ENCODE measurements at regions not wholly inside any gene's neighbourhood (a gene's known extent, or its start where the extent isn't known, plus 50 kb on each side); places are given as distances from the start of the nearest gene placed in this dataset.

DNA sequence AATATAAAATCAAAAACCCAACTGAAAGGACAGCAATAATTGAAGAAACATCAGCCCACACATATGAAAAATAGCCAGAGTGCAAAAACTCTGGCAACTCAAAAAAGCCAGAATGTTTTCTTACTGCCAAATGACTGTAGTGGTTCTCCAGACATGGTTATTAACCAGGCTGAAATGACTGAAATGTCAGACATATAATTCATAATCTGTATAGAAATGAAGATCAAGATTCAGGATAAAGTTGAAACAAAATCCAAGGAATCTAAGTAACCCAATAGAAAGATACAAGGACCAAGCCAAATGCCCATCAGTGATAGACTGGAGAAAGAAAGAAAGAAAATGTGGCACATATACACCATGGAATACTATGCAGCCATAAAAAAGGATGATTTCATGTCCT lies 553.3 kb upstream of the KLHL4 start:
- no peaks in the 10 kb centered on the region for H4K20me1 ChIP-seq (replicated peaks in 1 of 2; ENCODE audit: control insufficient read depth in 1 of 2, insufficient read depth in 2 of 2, low read length in 2 of 2)
- no peak overlapping the region for H2BK5ac ChIP-seq (ENCODE audit: low read depth, low read length)
- H2BK20ac ChIP-seq (ENCODE audit: low read length): no peak overlapping the region
- no peak overlapping the region for H2BK12ac ChIP-seq (ENCODE audit: low read depth, low read length)
- no peaks in the 10 kb centered on the region for H3K9me3 ChIP-seq (ENCODE audit: insufficient read depth in 2 of 2, low read depth in 1 of 2, low read length in 1 of 2)
- H2AK5ac ChIP-seq (ENCODE audit: low read depth, low read length): no peak overlapping the region
- DNase-seq (ENCODE audit: low read depth in 1 of 2, low spot score in 2 of 2): no peak
- H2BK120ac ChIP-seq (replicated peaks; ENCODE audit: low read depth, low read length): no peak overlapping the region
- no peak overlapping the region for H2AFZ ChIP-seq (ENCODE audit: low read length)
- no peaks in the 10 kb centered on the region for H3K36me3 ChIP-seq (ENCODE audit: control insufficient read depth in 2 of 4, insufficient read depth in 4 of 4, low read length in 3 of 4)
- no peak for TF ChIP-seq TEAD4 (IDR thresholded peaks at IDR 0.05; ENCODE audit: low read depth, low read length)
- no peak for TF ChIP-seq RBBP5 (IDR thresholded peaks at IDR 0.05; ENCODE audit: borderline replicate concordance, low read depth, low read length)
- TF ChIP-seq EP300 (IDR thresholded peaks at IDR 0.05; ENCODE audit: borderline replicate concordance in 1 of 2, low read depth in 2 of 2, low read length in 2 of 2): no peak
- TF ChIP-seq NRF1 (IDR thresholded peaks at IDR 0.05; ENCODE audit: low read depth, low read length): no peak
- no peak for TF ChIP-seq SIX5 (IDR thresholded peaks at IDR 0.05; ENCODE audit: low read depth, low read length)
- no peak for TF ChIP-seq HDAC2 (IDR thresholded peaks at IDR 0.05; ENCODE audit: borderline replicate concordance in 1 of 2, low read depth in 2 of 2, low read length in 2 of 2)
- TF ChIP-seq, protein P1, sequence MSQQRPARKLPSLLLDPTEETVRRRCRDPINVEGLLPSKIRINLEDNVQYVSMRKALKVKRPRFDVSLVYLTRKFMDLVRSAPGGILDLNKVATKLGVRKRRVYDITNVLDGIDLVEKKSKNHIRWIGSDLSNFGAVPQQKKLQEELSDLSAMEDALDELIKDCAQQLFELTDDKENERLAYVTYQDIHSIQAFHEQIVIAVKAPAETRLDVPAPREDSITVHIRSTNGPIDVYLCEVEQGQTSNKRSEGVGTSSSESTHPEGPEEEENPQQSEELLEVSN (IDR thresholded peaks at IDR 0.05): no peak
- TF ChIP-seq RFX5 (IDR thresholded peaks at IDR 0.05; ENCODE audit: borderline replicate concordance, low read depth, low read length): no peak
- no peaks in the 10 kb centered on the region for H3K4me1 ChIP-seq (replicated peaks in 1 of 4; ENCODE audit: control insufficient read depth in 3 of 4, insufficient read depth in 4 of 4, low read length in 3 of 4)
- H3K27me3 ChIP-seq (replicated peaks in 1 of 4; ENCODE audit: control insufficient read depth in 3 of 4, extremely low read depth in 1 of 4, insufficient read depth in 3 of 4, low read length in 3 of 4): no peaks in the 10 kb centered on the region
- H3K23ac ChIP-seq (ENCODE audit: insufficient read length): no peak overlapping the region
- ChIA-PET CTCF (ENCODE audit: partially characterized antibody) (no interaction called here), POLR2A (ENCODE audit: partially characterized antibody) (no interaction called here)
- H3K9ac ChIP-seq (replicated peaks in 1 of 4; ENCODE audit: extremely low read depth in 1 of 4, low read depth in 3 of 4, low read length in 3 of 4): no peak overlapping the region
- no peaks in the 10 kb centered on the region for H3K23me2 ChIP-seq (ENCODE audit: low read depth, low read length)
- H3K56ac ChIP-seq (replicated peaks; ENCODE audit: insufficient read length, low read depth, low read length): no peak overlapping the region
- no peak overlapping the region for H3K4ac ChIP-seq (replicated peaks; ENCODE audit: insufficient read length, low read depth, low read length)
- H3K18ac ChIP-seq (ENCODE audit: extremely low read depth, low read length): no peak overlapping the region
- no peaks in the 10 kb centered on the region for H3K79me1 ChIP-seq (ENCODE audit: low read depth, low read length)
- H3K4me3 ChIP-seq (ENCODE audit: extremely low read depth in 1 of 4, insufficient read depth in 2 of 4, low read depth in 3 of 4, low read length in 4 of 4): no peak overlapping the region
- H4K8ac ChIP-seq (ENCODE audit: extremely low read depth, insufficient read depth, low read length): no peak overlapping the region
- no peak overlapping the region for H3K4me2 ChIP-seq (ENCODE audit: insufficient read depth in 1 of 2, low read depth in 2 of 2, low read length in 2 of 2)
- no peak overlapping the region for H4K5ac ChIP-seq (ENCODE audit: insufficient read length, low read depth, low read length)
- H3K79me2 ChIP-seq (ENCODE audit: control insufficient read depth in 1 of 2, insufficient read depth in 2 of 2, low read length in 2 of 2): no peaks in the 10 kb centered on the region
- no peak overlapping the region for H2BK15ac ChIP-seq (ENCODE audit: low read length)
- no peak overlapping the region for H4K91ac ChIP-seq (replicated peaks; ENCODE audit: insufficient read length, low read length)
- no peak overlapping the region for H3K27ac ChIP-seq (ENCODE audit: low read depth, low read length)
- FAIRE-seq: no peak
- no peak overlapping the region for H3K14ac ChIP-seq (ENCODE audit: insufficient read length)
